Epithelial cell of esophagus (primary cell): ENCODE measurements at regions not wholly inside any gene's neighbourhood (a gene's known extent, or its start where the extent isn't known, plus 50 kb on each side); places are given as distances from the start of the nearest gene placed in this dataset.

Source experiments
- DNase-seq: peaks from one replicate; pipeline ENCODE4 v3.0.0; 2010; ENCODE audit warnings: low read depth
- H3K4me3 ChIP-seq: 2 replicates; pipeline ENCODE4 v1.5.1; 2011; ENCODE audit warnings: mild to moderate bottlenecking, low read length, control low read depth
- TF ChIP-seq, protein P1 (sequence below): IDR thresholded peaks from 2 replicates; pipeline ENCODE4 v1.5.1; 2011; ENCODE audit warnings: low read depth, mild to moderate bottlenecking, low read length, control low read depth, inconsistent platforms; ENCODE audit not compliant: insufficient read depth; ENCODE audit errors: missing control alignments

DNA sequence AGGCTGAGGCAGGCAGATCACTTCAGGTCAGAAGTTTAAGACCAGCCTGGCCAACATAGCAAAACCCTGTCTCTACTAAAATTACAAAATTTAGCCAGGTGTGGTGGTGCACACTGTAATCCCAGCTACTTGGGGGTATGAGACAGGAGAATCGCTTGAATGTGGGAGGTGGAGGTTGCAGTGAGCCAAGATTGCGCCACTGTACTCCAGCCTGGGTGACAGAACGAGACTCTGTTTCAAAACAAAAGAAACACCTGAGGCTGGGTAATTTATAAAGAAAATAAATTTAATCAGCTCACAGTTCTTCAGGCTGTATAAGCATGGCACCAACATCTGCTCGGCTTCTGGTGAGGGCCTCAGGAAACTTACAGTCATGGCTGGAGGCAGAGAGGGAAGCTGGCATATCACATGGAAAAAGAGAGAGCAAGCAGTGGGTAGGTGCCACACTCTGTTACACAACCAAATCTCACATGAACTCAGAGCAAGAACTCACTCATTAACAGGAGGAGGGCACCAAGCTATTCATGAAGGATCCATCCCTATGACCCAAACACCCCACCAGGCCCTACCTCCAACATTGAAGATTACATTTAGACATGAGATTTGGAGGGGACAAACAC lies 244.1 kb upstream of the RBBP8 start:
- DNase-seq, result no peak
- TF ChIP-seq, protein P1, sequence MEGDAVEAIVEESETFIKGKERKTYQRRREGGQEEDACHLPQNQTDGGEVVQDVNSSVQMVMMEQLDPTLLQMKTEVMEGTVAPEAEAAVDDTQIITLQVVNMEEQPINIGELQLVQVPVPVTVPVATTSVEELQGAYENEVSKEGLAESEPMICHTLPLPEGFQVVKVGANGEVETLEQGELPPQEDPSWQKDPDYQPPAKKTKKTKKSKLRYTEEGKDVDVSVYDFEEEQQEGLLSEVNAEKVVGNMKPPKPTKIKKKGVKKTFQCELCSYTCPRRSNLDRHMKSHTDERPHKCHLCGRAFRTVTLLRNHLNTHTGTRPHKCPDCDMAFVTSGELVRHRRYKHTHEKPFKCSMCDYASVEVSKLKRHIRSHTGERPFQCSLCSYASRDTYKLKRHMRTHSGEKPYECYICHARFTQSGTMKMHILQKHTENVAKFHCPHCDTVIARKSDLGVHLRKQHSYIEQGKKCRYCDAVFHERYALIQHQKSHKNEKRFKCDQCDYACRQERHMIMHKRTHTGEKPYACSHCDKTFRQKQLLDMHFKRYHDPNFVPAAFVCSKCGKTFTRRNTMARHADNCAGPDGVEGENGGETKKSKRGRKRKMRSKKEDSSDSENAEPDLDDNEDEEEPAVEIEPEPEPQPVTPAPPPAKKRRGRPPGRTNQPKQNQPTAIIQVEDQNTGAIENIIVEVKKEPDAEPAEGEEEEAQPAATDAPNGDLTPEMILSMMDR, result no peak
- no peak overlapping the region for H3K4me3 ChIP-seq

GRCh38 chr18:22689712-22690111 lies 243.4 kb upstream of the RBBP8 start:
- no peak for DNase-seq
- no peak overlapping the region for H3K4me3 ChIP-seq
- TF ChIP-seq, protein P1, result no peak

- H3K4me3 ChIP-seq, result no peak overlapping the region
- DNase-seq, result no peak
- TF ChIP-seq, protein P1, result no peak
These were observed 242.6 kb upstream of the RBBP8 start for GRCh38 chr18:22690556-22690955.

DNA sequence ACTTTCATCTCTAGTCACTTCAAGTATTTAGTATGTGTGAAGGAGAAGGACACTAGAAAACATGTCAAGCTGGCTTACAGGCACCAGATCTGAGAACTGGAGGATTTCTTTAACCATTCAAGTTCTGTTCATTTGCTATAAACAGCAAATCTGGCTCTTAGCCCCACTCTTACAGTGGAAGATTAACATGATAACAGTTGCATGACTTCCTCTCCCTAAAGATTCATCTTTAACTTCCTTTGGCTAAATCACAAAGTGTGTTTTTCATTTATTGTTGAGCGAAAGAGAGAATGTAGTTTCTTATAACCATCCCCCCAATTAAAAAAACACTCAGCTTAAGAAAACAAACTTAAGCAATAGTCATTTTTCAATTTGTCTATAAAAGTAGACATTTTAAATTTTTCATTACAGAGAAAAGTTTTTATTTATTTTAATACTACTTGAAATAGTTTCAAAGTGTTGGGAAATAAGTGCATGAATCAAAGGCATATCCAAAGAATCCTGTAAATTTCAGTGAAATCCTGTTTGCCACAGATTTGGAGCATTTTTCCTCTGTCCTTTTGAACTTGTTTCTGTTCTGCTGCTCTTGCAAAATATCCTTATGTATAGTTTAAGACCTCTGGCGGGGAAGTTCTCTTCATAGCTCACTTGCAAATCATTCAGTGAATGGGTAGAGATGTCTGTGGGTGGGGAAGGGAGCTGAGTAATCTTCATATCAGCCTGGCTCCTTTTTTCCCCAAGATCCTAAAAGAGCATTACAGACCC lies 241.0 kb upstream of the RBBP8 start:
- TF ChIP-seq, protein P1, result no peak
- DNase-seq, result peak; percentile 61
- H3K4me3 ChIP-seq, result no peak overlapping the region

- TF ChIP-seq, protein P1, result no peak
- no peak overlapping the region for H3K4me3 ChIP-seq
- DNase-seq, result peak; percentile 97
These were observed 238.2 kb upstream of the RBBP8 start for GRCh38 chr18:22694954-22695353.

DNA sequence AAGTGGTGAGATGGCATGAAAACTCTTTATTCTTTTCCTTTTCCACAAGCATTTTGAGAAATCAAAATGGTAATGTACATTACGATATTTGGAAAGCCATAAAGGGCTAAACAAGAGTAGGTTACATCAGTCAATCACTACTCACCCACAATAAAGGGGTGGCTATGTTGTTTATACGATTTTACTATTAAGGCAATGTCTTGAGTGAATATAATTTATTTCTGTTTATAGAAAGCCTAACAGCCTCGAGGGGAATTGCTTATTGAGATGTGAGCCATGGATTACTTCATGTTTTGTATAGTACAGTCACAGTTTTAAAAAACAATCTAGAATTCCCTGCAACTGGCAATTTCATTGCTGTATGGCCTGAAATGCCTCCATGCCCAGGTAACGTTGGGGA lies 237.5 kb upstream of the RBBP8 start:
- no peak overlapping the region for H3K4me3 ChIP-seq
- no peak for DNase-seq
- TF ChIP-seq, protein P1, result no peak
